Ishikawa (cell line): ENCODE measurements at regions not wholly inside any gene's neighbourhood (a gene's known extent, or its start where the extent isn't known, plus 50 kb on each side); places are given as distances from the start of the nearest gene placed in this dataset.

Experiments
- CEBPB ChIP-seq: IDR thresholded peaks from 2 replicates; pipeline ENCODE4 v1.6.1; 2012
- CREB1 ChIP-seq: IDR thresholded peaks from 2 replicates; pipeline ENCODE4 v1.6.1; 2012; ENCODE audit warnings: low read depth
- EGR1 ChIP-seq: IDR thresholded peaks from 2 replicates; pipeline ENCODE4 v1.6.1; 2012
- EP300 ChIP-seq: IDR thresholded peaks from 2 replicates; pipeline ENCODE4 v1.6.1; 2012; ENCODE audit warnings: borderline replicate concordance
- FOXM1 ChIP-seq: IDR thresholded peaks from 2 replicates; pipeline ENCODE4 v1.6.1; 2012; ENCODE audit warnings: low read depth, borderline replicate concordance
- MAX ChIP-seq: IDR thresholded peaks from 2 replicates; pipeline ENCODE4 v1.6.1; 2012
- NFIC ChIP-seq: IDR thresholded peaks from 2 replicates; pipeline ENCODE4 v1.6.1; 2012
- RAD21 ChIP-seq: IDR thresholded peaks from 2 replicates; pipeline ENCODE4 v1.6.1; 2012; ENCODE audit warnings: low read depth
- REST ChIP-seq: IDR thresholded peaks from 2 replicates; pipeline ENCODE4 v1.6.1; 2012; ENCODE audit warnings: low read depth, mild to moderate bottlenecking
- TAF1 ChIP-seq: IDR thresholded peaks from 2 replicates; pipeline ENCODE4 v1.6.1; 2012; ENCODE audit warnings: low read depth, mild to moderate bottlenecking
- TCF12 ChIP-seq: IDR thresholded peaks from 2 replicates; pipeline ENCODE4 v1.6.1; 2012; ENCODE audit warnings: low read depth
- TEAD4 ChIP-seq: IDR thresholded peaks from 2 replicates; pipeline ENCODE4 v1.6.1; 2012
- USF1 ChIP-seq: IDR thresholded peaks from 2 replicates; pipeline ENCODE4 v1.6.1; 2012
- YY1 ChIP-seq: IDR thresholded peaks from 2 replicates; pipeline ENCODE4 v1.6.1; 2012; ENCODE audit warnings: low read depth
- ZBTB7A ChIP-seq: IDR thresholded peaks from 2 replicates; pipeline ENCODE4 v1.6.1; 2012; ENCODE audit warnings: low read depth

DNA sequence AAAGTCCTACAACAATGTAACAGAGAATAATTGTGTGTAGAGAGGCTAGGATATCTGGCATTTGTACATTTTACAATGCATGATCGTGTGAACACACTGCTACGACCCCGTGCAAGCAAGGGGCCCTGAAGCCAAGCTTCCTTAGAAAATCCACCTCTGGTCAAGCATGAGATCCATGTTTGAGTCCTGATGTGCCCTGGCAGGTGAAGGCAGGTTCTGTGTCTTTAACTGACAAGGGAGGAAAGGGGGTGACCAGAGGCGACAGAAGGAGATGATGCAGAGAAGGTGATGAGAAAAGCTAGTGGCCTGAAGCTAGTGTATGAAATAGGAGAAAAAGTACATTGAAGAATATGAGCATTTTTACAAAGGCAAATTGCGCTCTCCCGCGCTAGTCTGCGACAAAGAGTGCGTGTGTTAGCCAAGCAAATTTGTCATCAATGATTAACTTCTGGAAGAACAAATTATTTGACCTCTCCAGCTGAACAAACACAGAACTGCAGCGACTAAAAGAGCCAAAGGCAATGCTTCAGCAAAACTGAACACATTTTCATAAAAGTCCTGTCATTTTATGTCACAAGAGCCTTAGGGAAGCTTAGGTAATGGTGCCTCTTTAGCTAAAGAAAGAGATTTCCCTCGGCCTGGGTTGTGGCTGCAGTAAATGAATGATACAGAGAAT lies 101.7 kb upstream of the DAPK1 start:
- TF ChIP-seq EGR1 (no peak), NFIC (no peak), YY1 (no peak), EP300 (no peak), TAF1 (no peak), USF1 (no peak), ZBTB7A (no peak), MAX (no peak), RAD21 (no peak), CREB1 (no peak), REST (no peak), TEAD4 (no peak), FOXM1 (no peak), CEBPB (no peak), TCF12 (no peak)

DNA sequence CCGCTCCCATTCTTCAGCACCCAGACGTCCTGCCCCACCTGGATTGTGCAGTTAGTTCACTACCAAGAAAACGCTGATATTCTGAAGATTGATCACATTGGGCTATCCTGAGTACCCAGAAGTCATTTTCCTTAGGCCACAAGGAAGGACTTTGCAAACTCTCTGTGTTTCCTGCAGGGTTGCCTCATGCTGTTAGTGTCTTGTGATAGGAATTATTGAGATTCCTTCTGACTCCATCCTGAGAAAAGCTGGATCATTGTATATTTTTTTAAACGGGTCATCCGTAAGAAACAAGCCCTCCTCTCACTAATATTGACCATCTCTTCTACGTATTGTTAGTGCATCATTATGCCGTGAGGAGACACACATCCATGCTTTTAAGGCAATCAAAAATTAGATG lies 96.0 kb upstream of the DAPK1 start:
- TF ChIP-seq RAD21, result no peak
- TF ChIP-seq CREB1, result no peak
- no peak for TF ChIP-seq MAX
- no peak for TF ChIP-seq TAF1
- no peak for TF ChIP-seq EP300
- TF ChIP-seq YY1, result no peak
- TF ChIP-seq EGR1, result no peak
- no peak for TF ChIP-seq REST
- TF ChIP-seq TCF12, result no peak
- no peak for TF ChIP-seq TEAD4
- no peak for TF ChIP-seq USF1
- no peak for TF ChIP-seq NFIC
- no peak for TF ChIP-seq CEBPB

DNA sequence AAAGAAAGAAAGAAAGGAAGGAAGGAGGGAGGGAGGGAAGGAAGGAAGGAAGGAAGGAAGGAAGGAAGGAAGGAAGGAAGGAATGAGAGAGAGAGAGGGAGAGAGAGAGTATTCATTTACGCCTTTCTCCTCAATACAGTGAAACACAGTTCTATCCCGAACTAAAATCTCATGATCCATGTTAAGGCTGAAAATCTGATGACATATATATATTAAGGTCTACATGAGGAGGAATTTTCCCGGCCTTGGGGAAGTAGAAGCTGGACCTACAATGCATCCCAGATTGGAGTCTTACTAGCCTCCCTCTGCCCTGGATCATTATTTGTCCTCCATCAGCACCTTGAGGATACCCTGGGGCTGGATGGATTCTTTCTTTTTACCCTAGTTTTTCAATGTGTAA lies 95.1 kb upstream of the DAPK1 start:
- no peak for TF ChIP-seq EGR1
- no peak for TF ChIP-seq RAD21
- no peak for TF ChIP-seq TEAD4
- TF ChIP-seq TAF1, result no peak
- no peak for TF ChIP-seq CEBPB

DNA sequence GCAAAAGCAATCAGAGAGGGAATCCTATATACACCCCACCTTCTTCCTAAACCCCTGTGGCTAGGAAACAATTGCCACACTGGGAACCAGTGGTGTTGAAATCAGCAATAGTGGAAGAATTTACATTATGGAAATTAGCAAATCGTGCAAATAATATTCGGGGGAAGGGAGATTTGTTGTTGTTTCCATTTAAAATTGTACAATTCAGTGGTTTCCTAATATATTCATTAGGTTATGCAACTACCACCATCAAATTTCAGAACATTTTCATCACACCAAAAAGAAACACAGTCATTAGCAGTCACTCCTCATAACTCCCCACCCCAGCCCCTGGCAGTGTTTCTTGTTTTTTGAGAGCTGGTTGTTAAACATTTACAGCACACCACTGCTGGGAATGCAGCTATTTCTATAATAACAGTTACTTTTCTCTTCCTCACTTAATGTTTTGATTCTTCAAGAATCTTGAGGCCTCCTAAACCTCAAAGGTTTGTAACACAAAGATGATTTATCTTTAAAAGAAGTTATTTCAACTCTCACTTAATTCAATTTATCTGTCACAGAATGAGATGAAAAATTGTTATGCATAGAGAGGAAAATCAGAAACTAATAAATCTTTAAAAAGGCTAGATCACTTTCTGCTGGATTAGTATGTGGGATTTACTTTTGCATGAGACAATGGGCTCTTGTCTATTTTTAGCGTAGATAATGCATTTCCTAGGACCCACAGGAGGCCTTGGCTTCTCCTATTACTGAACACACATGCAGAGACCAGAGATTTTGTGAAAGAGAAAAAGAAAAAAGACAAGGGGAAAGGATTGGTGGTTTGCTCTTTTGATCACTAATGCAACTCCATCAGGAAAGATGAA lies 91.8 kb upstream of the DAPK1 start:
- TF ChIP-seq RAD21, result no peak
- TF ChIP-seq TCF12, result no peak
- no peak for TF ChIP-seq YY1
- no peak for TF ChIP-seq USF1
- TF ChIP-seq NFIC, result no peak
- TF ChIP-seq EP300, result no peak
- TF ChIP-seq TAF1, result no peak
- TF ChIP-seq TEAD4, result no peak
- TF ChIP-seq EGR1, result no peak
- no peak for TF ChIP-seq CEBPB
- TF ChIP-seq FOXM1, result no peak
- TF ChIP-seq CREB1, result no peak
- TF ChIP-seq ZBTB7A, result no peak
- TF ChIP-seq REST, result no peak
- no peak for TF ChIP-seq MAX
